HG02798 (cell line): ENCODE measurements at regions not wholly inside any gene's neighbourhood (a gene's known extent, or its start where the extent isn't known, plus 50 kb on each side); places are given as distances from the start of the nearest gene placed in this dataset.
"Not testable (repeated sequence)": the region's sequence is repeated elsewhere in the genome, so short reads cannot be mapped to it uniquely, and the experiment has no call there.

Experiments
- ATAC-seq: cut with Tn5 transposase; IDR thresholded peaks from one replicate; pipeline ENCODE4 v1.9.1; 2021; ENCODE audit warnings: mild to moderate bottlenecking; ENCODE audit not compliant: unreplicated experiment, poor library complexity

GRCh38 chr12:38477340-38478090, 160.9 kb downstream of the ALG10B start:
- no peak for ATAC-seq

- no peak for ATAC-seq
Observed at GRCh38 chr12:38480594-38480993, 164.0 kb downstream of the ALG10B start.

GRCh38 chr12:38484821-38485449, 168.4 kb downstream of the ALG10B start:
- ATAC-seq = no peak

GRCh38 chr12:38488866-38489265, 172.3 kb downstream of the ALG10B start:
- no peak for ATAC-seq

GRCh38 chr12:38490073-38490472, 173.5 kb downstream of the ALG10B start:
- ATAC-seq = no peak

GRCh38 chr12:38490941-38491340, 174.4 kb downstream of the ALG10B start:
- ATAC-seq = no peak

GRCh38 chr12:38501481-38501880, 184.9 kb downstream of the ALG10B start:
- ATAC-seq = no peak

GRCh38 chr12:38501991-38502390, 185.4 kb downstream of the ALG10B start:
- ATAC-seq = no peak

GRCh38 chr12:38502415-38502814, 185.8 kb downstream of the ALG10B start:
- no peak for ATAC-seq

GRCh38 chr12:38507839-38508238, 191.3 kb downstream of the ALG10B start:
- no peak for ATAC-seq

GRCh38 chr12:38508246-38508645, 191.7 kb downstream of the ALG10B start:
- ATAC-seq = no peak

- ATAC-seq = no peak
Observed at GRCh38 chr12:38515912-38516311, 199.3 kb downstream of the ALG10B start.

- ATAC-seq = no peak
Observed at GRCh38 chr12:38516418-38516817, 199.8 kb downstream of the ALG10B start.

- ATAC-seq = no peak
Observed at GRCh38 chr12:38523920-38524319, 207.3 kb downstream of the ALG10B start.

GRCh38 chr12:38527631-38528030, 211.1 kb downstream of the ALG10B start:
- no peak for ATAC-seq

GRCh38 chr12:38528527-38528926, 212.0 kb downstream of the ALG10B start:
- ATAC-seq = no peak

GRCh38 chr12:38529281-38529680, 212.7 kb downstream of the ALG10B start:
- not testable (repeated sequence) for ATAC-seq

GRCh38 chr12:38538319-38538718, 221.7 kb downstream of the ALG10B start:
- no peak for ATAC-seq

- no peak for ATAC-seq
Observed at GRCh38 chr12:38540156-38540555, 223.6 kb downstream of the ALG10B start.

GRCh38 chr12:38541849-38542248, 225.3 kb downstream of the ALG10B start:
- ATAC-seq = no peak

GRCh38 chr12:38543151-38543550, 226.6 kb downstream of the ALG10B start:
- no peak for ATAC-seq
